Activated gamma-delta T cell treated with Interleukin-2 at 50 U/mL for 16 hours (primary cell): ENCODE measurements at regions not wholly inside any gene's neighbourhood (a gene's known extent, or its start where the extent isn't known, plus 50 kb on each side); places are given as distances from the start of the nearest gene placed in this dataset.

Source experiments
- DNase-seq: peaks from one replicate; pipeline ENCODE4 v3.0.0-alpha.2; 2020

DNA sequence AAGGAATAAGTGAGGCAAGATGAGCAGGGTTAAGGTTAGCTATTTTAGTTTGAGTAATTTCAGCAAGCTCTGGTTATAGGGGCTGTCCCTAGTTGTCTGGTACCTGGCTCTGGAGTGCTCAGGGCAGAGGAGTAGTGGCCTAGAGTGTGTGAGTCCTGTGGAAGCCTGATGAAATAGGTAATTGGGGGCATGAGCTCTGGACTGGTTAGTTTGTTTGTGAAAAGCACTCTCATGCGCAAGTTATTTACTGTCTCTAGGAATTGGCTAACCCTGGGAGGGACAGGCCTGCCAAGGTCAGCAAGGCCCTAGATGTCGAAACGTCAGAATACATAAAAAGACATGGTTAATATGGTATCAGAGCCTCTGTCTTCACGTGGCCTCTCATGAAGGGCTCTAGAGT is 900.1 kb downstream of the PCDH17 start:
- no peak for DNase-seq

DNA sequence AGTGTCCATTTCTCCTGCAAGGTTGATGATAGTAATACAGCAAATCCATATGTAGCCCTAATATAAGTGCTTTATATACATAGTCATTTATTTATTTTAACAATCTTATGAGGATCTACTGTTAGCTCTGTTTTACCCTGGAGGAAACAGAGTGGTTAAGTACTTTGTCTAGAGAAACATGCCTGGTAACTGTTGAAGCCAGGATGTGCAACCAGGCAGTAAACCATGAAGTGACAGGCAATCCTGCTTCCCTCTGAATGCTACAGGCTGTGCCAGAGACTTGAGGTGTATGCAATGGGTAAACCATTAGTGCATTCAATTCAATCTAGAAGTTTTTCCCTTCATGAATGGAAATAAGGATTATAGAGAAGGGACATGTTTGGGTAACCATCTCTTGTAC is 911.0 kb downstream of the PCDH17 start:
- DNase-seq, result no peak

- DNase-seq, result no peak
These were observed 915.9 kb downstream of the PCDH17 start for GRCh38 chr13:58547419-58547818.

- no peak for DNase-seq
These were observed 934.6 kb downstream of the PCDH17 start for GRCh38 chr13:58566176-58566575.

DNA sequence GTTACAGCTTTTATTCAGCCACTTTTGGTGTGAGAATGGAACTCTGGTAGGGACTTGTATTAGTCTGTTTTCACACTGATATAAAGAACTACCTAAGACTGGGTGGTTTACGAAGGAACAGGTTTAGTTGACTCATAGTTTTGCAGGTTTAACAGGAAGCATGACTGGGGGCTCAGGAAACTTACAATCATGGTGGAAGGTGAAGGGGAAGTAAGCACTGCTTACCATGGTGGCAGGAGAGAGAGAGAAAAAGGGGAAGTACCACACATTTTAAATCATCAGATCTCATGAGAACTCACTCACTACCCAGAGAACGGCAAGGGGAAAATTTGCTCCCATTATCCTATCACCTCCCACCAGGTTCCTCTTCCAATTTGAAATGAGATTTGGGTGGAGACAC is 942.2 kb downstream of the PCDH17 start:
- no peak for DNase-seq

- no peak for DNase-seq
These were observed 943.2 kb downstream of the PCDH17 start for GRCh38 chr13:58574791-58575190.

- no peak for DNase-seq
These were observed 947.9 kb downstream of the PCDH17 start for GRCh38 chr13:58579468-58579867.

DNA sequence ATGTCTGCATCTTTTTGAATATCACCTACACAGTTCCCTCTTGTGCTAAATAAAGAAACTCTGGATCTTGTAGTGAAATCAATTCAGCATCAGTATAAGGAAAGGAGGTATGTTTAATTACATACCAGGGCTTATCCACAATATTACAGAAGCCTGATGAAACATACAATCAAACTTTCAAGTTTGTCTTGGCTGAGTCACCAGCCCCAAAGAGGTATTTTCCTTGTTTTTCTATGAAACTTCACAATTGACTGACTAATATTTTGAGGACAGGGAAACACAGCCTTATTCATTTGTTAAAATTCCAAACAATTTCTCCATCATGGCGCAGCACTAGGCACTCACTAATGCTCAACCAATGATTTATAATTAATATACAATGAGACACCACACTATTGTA is 952.4 kb downstream of the PCDH17 start:
- no peak for DNase-seq

DNA sequence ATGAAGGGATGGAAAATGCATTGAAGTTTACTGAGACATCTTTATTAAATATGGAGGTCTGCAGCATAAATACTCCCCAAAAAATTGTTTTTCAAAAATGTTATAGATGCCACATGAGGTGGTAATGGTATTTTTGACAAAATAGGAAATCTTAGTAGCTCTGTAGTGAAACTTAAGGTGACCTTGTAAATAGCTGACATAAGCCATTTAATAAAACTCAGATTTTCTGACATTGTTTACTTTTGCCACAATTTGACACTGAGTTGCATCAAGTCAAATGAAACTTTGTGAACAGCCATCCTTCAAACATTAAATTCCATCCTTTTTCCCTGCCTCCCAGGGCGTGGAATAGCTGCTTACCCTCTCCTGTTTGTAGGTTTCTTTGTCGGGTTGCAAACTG is 953.1 kb downstream of the PCDH17 start:
- no peak for DNase-seq

DNA sequence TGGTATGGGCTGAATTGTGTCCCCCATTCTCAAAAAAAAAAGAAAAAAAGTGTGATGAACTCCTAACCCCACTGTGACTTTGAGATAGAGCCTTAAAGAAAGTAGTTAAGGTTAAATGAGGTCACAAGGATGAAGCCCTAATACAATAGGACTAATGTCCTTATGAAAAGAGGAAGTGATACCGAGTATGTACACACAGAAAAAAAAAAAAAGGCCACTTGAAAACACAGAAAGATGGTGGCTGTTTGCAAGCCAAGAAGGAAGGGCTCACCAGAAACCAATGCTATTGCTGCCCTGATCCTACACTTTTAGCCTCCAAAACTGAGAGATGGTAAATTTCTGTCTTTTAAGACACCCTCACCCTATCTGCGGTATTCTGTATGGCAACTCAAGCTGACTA is 955.6 kb downstream of the PCDH17 start:
- DNase-seq, result no peak

- DNase-seq, result no peak
These were observed 960.5 kb downstream of the PCDH17 start for GRCh38 chr13:58592052-58592451.

DNA sequence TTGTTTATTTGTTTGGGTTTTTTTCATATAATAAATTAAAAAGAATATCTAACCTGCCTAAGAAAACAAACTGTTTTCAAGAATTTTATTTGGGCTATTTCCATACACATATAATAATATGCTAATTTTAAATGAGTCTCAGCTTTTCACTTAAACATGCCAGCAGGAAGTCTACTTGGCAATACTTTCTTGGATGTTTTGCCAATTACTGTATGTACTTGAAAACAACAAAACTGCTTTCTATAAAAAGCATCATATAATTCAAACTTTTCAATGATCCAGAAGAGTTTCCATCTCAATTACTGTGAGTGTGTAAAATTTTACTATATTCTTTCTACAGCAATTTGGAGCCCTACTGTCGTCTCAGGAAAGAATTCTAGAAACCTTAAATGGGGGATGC is 961.2 kb downstream of the PCDH17 start:
- DNase-seq, result no peak

- DNase-seq, result no peak
These were observed 963.4 kb downstream of the PCDH17 start for GRCh38 chr13:58594747-58595600.

DNA sequence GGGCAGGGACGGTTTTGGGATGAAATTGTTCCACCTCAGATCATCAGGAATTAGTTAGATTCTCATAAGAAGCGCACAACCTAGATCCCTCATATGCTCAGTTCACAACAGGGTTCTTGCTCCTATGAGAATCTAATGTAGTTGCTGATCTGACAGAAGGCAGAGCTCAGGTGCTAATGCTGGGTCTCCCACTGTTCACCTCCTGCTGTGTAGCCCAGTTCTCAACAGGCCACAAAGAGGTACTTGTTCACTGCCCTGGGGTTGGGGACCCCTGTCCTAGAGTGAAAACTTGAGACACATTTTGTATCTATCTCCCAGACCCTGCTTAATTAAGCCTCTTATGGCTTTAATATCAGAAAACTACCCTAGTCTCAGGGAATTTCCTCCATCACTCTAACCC is 966.0 kb downstream of the PCDH17 start:
- no peak for DNase-seq

DNA sequence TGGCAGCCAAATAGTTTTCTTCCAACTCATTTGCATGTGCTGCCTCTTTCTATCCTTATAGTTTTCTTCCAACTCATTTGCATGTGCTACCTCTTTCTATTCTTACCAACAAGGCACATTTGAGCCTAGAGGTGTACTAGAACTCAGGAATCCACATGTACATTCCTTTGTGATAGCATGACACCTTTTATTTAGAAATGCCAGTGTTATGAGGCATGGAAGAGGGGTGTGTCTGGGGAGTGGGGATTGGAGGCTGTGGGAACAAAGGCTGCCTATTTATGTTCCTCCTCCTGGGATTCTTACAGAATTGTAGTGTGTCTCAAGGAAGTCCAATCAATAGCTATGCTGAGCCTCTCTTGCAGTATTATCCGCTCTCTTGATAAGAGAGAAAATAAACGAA is 966.7 kb downstream of the PCDH17 start:
- DNase-seq, result no peak

- no peak for DNase-seq
These were observed 979.6 kb downstream of the PCDH17 start for GRCh38 chr13:58611117-58611516.

DNA sequence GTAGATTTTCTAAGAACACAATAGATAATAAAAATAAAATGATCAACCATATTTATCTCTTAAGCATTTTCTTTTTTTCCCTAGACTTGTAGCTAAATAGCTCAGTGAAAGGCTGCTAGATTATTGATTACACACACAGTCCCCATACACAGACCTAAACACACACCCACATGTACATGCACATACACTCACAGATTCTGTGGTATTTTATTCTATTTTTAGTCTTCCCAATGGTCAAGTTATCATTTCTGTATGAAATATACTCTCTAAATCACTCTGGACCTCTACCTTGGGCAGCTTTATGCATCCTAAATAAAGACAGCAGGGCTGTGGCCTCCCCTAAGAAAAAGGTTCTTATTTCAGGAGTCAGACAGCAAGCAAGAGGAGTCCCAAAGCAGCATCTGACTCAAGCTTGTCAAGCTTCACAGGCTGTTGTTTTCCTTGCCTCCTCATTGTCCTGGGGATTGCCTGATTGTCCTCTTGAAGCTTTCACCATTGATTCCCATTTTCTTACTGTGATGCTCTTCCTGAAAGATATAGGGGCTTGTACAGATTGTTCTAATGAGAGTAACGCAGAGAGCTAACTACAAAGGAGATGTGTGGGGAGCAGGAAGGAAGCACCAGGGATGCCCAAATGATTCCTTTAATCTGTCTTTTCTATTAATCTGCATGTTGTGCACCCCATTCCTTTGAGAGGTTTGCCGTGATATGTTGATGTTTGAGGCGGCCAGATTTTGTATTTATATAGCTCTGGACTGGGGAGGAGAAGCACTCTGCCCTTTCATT is 986.5 kb downstream of the PCDH17 start:
- DNase-seq, result no peak

DNA sequence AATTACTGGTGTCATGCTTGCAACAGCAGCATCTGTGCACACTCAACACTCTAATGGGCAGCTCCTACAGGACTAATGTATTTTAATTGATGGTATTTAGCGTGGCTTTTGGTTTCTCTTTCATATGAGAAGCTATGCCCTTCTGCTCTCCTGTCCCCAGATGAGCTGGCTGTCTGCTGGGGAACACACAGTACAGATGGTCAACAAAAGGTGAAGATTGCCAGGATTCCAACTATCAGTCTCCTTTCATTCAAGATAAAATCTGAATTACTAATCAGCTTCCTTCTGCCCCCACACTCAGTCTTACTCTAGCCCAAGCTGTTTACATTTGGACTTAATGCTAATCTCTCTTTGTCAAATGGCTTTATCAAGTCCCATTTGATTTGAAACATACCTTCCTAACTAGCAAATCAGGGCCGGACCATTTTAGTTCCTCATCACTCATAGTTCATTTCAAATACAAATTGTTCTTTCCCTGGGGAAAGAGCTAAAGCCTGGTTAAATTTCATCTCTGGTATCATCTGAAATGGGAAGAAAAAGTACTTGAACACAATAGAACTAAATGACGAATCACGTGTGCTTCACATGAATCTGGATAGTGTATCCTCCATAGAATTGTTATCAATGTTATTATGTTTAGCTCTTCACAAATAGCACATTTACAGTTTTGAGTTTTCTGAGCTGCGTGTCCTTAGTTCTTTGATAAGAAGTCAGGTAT is 988.0 kb downstream of the PCDH17 start:
- DNase-seq, result no peak

- no peak for DNase-seq
These were observed 988.6 kb downstream of the PCDH17 start for GRCh38 chr13:58620176-58620575.

- DNase-seq, result no peak
These were observed 994.3 kb downstream of the PCDH17 start for GRCh38 chr13:58625703-58626389.

DNA sequence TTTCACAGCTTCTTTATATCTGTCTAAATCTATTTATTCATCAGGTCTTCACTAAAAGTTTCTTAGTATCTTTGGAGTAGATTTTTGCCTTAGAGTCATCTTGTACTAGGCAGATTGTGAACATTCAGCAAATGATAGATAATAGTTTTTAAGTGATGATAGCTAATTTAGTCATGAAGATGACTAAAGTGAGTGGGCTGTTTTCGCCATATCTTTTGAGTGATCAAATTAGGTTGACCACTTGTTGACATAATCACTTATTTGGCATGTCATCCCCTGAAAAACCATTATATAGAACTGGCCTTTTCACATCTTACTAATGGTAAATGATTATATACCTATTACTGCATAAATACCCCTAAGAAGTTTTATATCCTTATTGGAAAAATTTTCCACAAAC is 999.2 kb downstream of the PCDH17 start:
- no peak for DNase-seq

GRCh38 chr13:58633226-58633625 is 1001.7 kb downstream of the PCDH17 start:
- DNase-seq, result no peak

- no peak for DNase-seq
These were observed 1023.5 kb downstream of the PCDH17 start for GRCh38 chr13:58655086-58655485.
